Mucosa of descending colon (tissue), 3 donors: ENCODE measurements at regions not wholly inside any gene's neighbourhood (a gene's known extent, or its start where the extent isn't known, plus 50 kb on each side); places are given as distances from the start of the nearest gene placed in this dataset.

Source experiments
- ATAC-seq: fragments of 200-7000 bp; cut with Tn5 transposase; one replicate; pipeline ENCODE4 v1.9.1; 2020; ENCODE audit warnings: mild to moderate bottlenecking, moderate library complexity
- DNase-seq, 3 donors: peaks; one replicate each; pipeline ENCODE4 v3.0.0-alpha.2; 2020
- H3K36me3 ChIP-seq: fragments of 200-600 bp; one replicate; pipeline ENCODE4 v1.8.0; 2021; ENCODE audit warnings: low read depth, mild to moderate bottlenecking
- H3K4me1 ChIP-seq: fragments of 200-600 bp; one replicate; pipeline ENCODE4 v1.8.0; 2021; ENCODE audit warnings: low read depth, mild to moderate bottlenecking
- H3K4me3 ChIP-seq: fragments of 200-600 bp; one replicate; pipeline ENCODE4 v1.8.0; 2021; ENCODE audit warnings: mild to moderate bottlenecking
- H3K9me3 ChIP-seq: fragments of 200-600 bp; one replicate; pipeline ENCODE4 v1.8.0; 2021; ENCODE audit warnings: mild to moderate bottlenecking
- CTCF ChIP-seq: fragments of 200-600 bp; IDR thresholded peaks from one replicate; pipeline ENCODE4 v1.8.0; 2022; ENCODE audit warnings: antibody characterized with exemption, mild to moderate bottlenecking
- intact Hi-C, 2 donors: fragments of 100-400 bp; cut with DNase I in 1 of 2; cut with micrococcal nuclease in 1 of 2; formaldehyde crosslinking; loops; one replicate each; pipeline versions ENCODE4 v1.11.0 to v1.11.1; 2022; cut with DNase I, micrococcal nuclease
- donor health status: DM: no; HTN: no; CAD: no; lungs with moderate emphysema.
- donor health status: DM: no; HTN: no; CAD: no.
- donor health status: DM: no; HTN: yes; CAD: no.

- no peak for TF ChIP-seq CTCF
- no peak for ATAC-seq
- intact Hi-C loops: no loop called here
- H3K4me3 ChIP-seq: no peak overlapping the region
- H3K4me1 ChIP-seq: no peaks in the 10 kb centered on the region
- no peak for DNase-seq
- no peaks in the 10 kb centered on the region for H3K36me3 ChIP-seq
- peaks cover 14% of the 10 kb centered on the region for H3K9me3 ChIP-seq
Measured at GRCh38 chr18:52131845-52132244, 208.2 kb upstream of the DCC start.

GRCh38 chr18:52136532-52136931 lies 203.5 kb upstream of the DCC start:
- H3K36me3 ChIP-seq: no peaks in the 10 kb centered on the region
- no peak overlapping the region for H3K4me3 ChIP-seq
- no peak for TF ChIP-seq CTCF
- no peak for DNase-seq
- ATAC-seq: no peak
- intact Hi-C loops: no loop called here
- H3K4me1 ChIP-seq: no peaks in the 10 kb centered on the region
- peaks cover 24% of the 10 kb centered on the region for H3K9me3 ChIP-seq

GRCh38 chr18:52140986-52141385 lies 199.0 kb upstream of the DCC start:
- ATAC-seq (no peak), DNase-seq (no peak)
- Histone ChIP-seq H3K4me3 (no peak overlapping the region), H3K36me3 (no peaks in the 10 kb centered on the region), H3K4me1 (no peaks in the 10 kb centered on the region), H3K9me3 (peaks cover 21% of the 10 kb centered on the region)
- no peak for TF ChIP-seq CTCF
- intact Hi-C loops: no loop called here

GRCh38 chr18:52150050-52150449 lies 189.9 kb upstream of the DCC start:
- intact Hi-C loops: no loop called here
- ATAC-seq: no peak
- TF ChIP-seq CTCF: no peak

GRCh38 chr18:52152036-52152435 lies 188.0 kb upstream of the DCC start:
- H3K36me3 ChIP-seq: no peaks in the 10 kb centered on the region

More at GRCh38 chr18:52150050-52150449, 189.9 kb upstream of the DCC start:
- Histone ChIP-seq H3K4me3 (no peak overlapping the region), H3K4me1 (no peaks in the 10 kb centered on the region), H3K9me3 (peaks cover 15% of the 10 kb centered on the region), H3K36me3 (no peaks in the 10 kb centered on the region)
- no peak for DNase-seq

More at GRCh38 chr18:52152036-52152435, 188.0 kb upstream of the DCC start:
- intact Hi-C loops: no loop called here
- Histone ChIP-seq H3K4me1 (no peaks in the 10 kb centered on the region), H3K4me3 (no peak overlapping the region), H3K9me3 (peaks cover 12% of the 10 kb centered on the region)
- no peak for TF ChIP-seq CTCF
- DNase-seq (no peak), ATAC-seq (no peak)
